ENCODE measurements at regions not wholly inside any gene's neighbourhood (a gene's known extent, or its start where the extent isn't known, plus 50 kb on each side); places are given as distances from the start of the nearest gene placed in this dataset.

- no peak overlapping the region for H2AFZ ChIP-seq (ENCODE audit: low read length)
- no peak overlapping the region for H3K9ac ChIP-seq (ENCODE audit: insufficient read depth, low read depth, low read length)
- no peak overlapping the region for H3K4me2 ChIP-seq (ENCODE audit: low read depth, low read length)
- DNase-seq (ENCODE audit: low spot score) (no peak), FAIRE-seq (no peak), ATAC-seq (no peak)
- no peaks in the 10 kb centered on the region for H3K79me2 ChIP-seq (ENCODE audit: insufficient read depth, low read length)
- ChIA-PET POLR2A (no interaction called here), CTCF (ENCODE audit: low intra/inter-chr PET ratio, low total read pairs) (no interaction called here)
- no peaks in the 10 kb centered on the region for H3K9me3 ChIP-seq (ENCODE audit: low read length)
- WGBS (ENCODE audit: low lambda C conversion rate), result 2% methylated on average over 2 of the region's 2 CpGs
- H3K4me1 ChIP-seq (ENCODE audit: insufficient read depth, low read length), result no peaks in the 10 kb centered on the region
- H3K36me3 ChIP-seq (replicated peaks in 1 of 2; ENCODE audit: control insufficient read depth in 1 of 2, insufficient read depth in 2 of 2, low read length in 2 of 2), result no peaks in the 10 kb centered on the region
- H3K27me3 ChIP-seq (ENCODE audit: control insufficient read depth in 1 of 2, insufficient read depth in 2 of 2, low read length in 2 of 2), result no peaks in the 10 kb centered on the region
- H4K20me1 ChIP-seq (ENCODE audit: insufficient read depth, low read length), result no peaks in the 10 kb centered on the region
- TF ChIP-seq ZNF563 (CRISPR knock-in tag; IDR thresholded peaks at IDR 0.05) (no peak), ZNF75D (CRISPR knock-in tag; IDR thresholded peaks at IDR 0.05; ENCODE audit: borderline replicate concordance) (no peak), ZNF572 (CRISPR knock-in tag; IDR thresholded peaks at IDR 0.05) (no peak), ZSCAN25 (CRISPR knock-in tag; IDR thresholded peaks at IDR 0.05) (no peak), CTCF (CRISPR knock-in tag; IDR thresholded peaks at IDR 0.05) (no peak), MTERF4 (CRISPR knock-in tag; IDR thresholded peaks at IDR 0.05) (no peak), GTF2F1 (IDR thresholded peaks at IDR 0.05; ENCODE audit: low read length) (no peak), SRSF1 (optimal IDR thresholded peaks at IDR 0.05; ENCODE audit: low read depth, low read length) (no peak), PBX3 (CRISPR knock-in tag; IDR thresholded peaks at IDR 0.05; ENCODE audit: borderline replicate concordance) (no peak), MED1 (CRISPR knock-in tag; IDR thresholded peaks at IDR 0.05) (no peak), ZNF776 (CRISPR knock-in tag; IDR thresholded peaks at IDR 0.05) (no peak)
- TF ChIP-seq, protein P1, sequence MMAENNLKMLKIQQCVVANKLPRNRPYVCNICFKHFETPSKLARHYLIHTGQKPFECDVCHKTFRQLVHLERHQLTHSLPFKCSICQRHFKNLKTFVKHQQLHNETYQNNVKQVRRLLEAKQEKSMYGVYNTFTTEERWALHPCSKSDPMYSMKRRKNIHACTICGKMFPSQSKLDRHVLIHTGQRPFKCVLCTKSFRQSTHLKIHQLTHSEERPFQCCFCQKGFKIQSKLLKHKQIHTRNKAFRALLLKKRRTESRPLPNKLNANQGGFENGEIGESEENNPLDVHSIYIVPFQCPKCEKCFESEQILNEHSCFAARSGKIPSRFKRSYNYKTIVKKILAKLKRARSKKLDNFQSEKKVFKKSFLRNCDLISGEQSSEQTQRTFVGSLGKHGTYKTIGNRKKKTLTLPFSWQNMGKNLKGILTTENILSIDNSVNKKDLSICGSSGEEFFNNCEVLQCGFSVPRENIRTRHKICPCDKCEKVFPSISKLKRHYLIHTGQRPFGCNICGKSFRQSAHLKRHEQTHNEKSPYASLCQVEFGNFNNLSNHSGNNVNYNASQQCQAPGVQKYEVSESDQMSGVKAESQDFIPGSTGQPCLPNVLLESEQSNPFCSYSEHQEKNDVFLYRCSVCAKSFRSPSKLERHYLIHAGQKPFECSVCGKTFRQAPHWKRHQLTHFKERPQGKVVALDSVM (CRISPR knock-in tag; IDR thresholded peaks at IDR 0.05), result no peak
- no peak overlapping the region for H3K4me3 ChIP-seq (replicated peaks in 1 of 3; ENCODE audit: insufficient read depth in 1 of 3, low read depth in 2 of 3, low read length in 3 of 3)
- intact Hi-C loops (cut with micrococcal nuclease; ENCODE audit: unreplicated experiment) (no loop called here), in situ Hi-C loops (cut with HindIII; ENCODE audit: extremely low pct_ligation_motif_present, low pct_unique_long_range_greater_than_20kb) (no loop called here)
- no TSS peak for BruUV-seq (replicated peaks)
- no peak overlapping the region for H3K27ac ChIP-seq (ENCODE audit: extremely low read length, insufficient read depth, low read length)
Observed at GRCh38 chr3:78414261-78414660, 1353.5 kb downstream of the ROBO1 start.
